ENCODE measurements at regions not wholly inside any gene's neighbourhood (a gene's known extent, or its start where the extent isn't known, plus 50 kb on each side); places are given as distances from the start of the nearest gene placed in this dataset.

- TF ChIP-seq ZBTB40 (IDR thresholded peaks at IDR 0.05) (0 out of 2 replicates have a peak, but pooled peaks have one; percentile 27), ZBTB40 (CRISPR knock-in tag; IDR thresholded peaks at IDR 0.05) (no peak), NFIX (CRISPR knock-in tag; IDR thresholded peaks at IDR 0.05; ENCODE audit: low read depth) (no peak), TRIM24 (IDR thresholded peaks at IDR 0.05) (peak in 1 of 2 experiments; percentile 49; a peak in 2 of 4 replicates), PHF21A (IDR thresholded peaks at IDR 0.05; ENCODE audit: borderline replicate concordance, low read depth) (no peak), SREBF1 (IDR thresholded peaks at IDR 0.05; ENCODE audit: borderline replicate concordance, low read depth, low read length) (no peak), ZNF395 (CRISPR knock-in tag; IDR thresholded peaks at IDR 0.05) (no peak), ZNF124 (CRISPR knock-in tag; IDR thresholded peaks at IDR 0.05) (no peak), MEF2D (tag; conservative IDR thresholded peaks at IDR 0.05; ENCODE audit: low read depth) (no peak), PCBP2 (IDR thresholded peaks at IDR 0.05; ENCODE audit: low read depth, low read length, poor library complexity, severe bottlenecking) (no peak), FOXP4 (CRISPR knock-in tag; IDR thresholded peaks at IDR 0.05; ENCODE audit: borderline replicate concordance) (no peak), KLF10 (CRISPR knock-in tag; IDR thresholded peaks at IDR 0.05) (no peak), ZNF644 (tag; IDR thresholded peaks at IDR 0.05; ENCODE audit: low read depth) (no peak)
- TF ChIP-seq, protein P1, sequence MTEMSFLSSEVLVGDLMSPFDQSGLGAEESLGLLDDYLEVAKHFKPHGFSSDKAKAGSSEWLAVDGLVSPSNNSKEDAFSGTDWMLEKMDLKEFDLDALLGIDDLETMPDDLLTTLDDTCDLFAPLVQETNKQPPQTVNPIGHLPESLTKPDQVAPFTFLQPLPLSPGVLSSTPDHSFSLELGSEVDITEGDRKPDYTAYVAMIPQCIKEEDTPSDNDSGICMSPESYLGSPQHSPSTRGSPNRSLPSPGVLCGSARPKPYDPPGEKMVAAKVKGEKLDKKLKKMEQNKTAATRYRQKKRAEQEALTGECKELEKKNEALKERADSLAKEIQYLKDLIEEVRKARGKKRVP (CRISPR knock-in tag; IDR thresholded peaks at IDR 0.05), result no peak
Observed at GRCh38 chr7:124992851-124993562, 63.4 kb upstream of the POT1 start (continued).
